ENCODE measurements at regions not wholly inside any gene's neighbourhood (a gene's known extent, or its start where the extent isn't known, plus 50 kb on each side); places are given as distances from the start of the nearest gene placed in this dataset.

GRCh38 chr2:10225291-10226037 is 77.2 kb upstream of the HPCAL1 start:
- TF ChIP-seq POLR2A (IDR thresholded peaks at IDR 0.05) (no peak), CTCF (IDR thresholded peaks at IDR 0.05) (no peak), EP300 (IDR thresholded peaks at IDR 0.05) (no peak)

Data from ovary (tissue), 3 donors.